ENCODE measurements at regions not wholly inside any gene's neighbourhood (a gene's known extent, or its start where the extent isn't known, plus 50 kb on each side); places are given as distances from the start of the nearest gene placed in this dataset.

DNA sequence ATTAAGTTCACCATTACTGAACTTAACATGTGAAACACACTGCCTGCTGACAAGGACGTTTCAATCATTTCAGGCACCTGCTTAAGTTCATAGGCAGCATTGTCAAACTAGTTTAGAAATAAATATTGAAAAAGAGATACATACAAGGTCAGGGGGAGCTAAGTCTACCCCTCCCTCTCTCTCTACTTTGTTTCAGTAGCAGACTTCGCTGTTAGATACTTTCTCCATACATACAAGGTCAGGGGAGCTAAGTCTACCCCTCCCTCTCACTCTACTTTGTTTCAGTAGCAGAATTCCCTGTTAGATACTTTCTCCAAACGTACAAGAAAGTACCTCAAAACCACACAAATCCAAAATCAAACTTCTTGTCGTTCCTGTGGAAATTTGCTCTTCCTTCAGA lies 387.4 kb upstream of the PDE4D start:
- TF ChIP-seq, protein P1, sequence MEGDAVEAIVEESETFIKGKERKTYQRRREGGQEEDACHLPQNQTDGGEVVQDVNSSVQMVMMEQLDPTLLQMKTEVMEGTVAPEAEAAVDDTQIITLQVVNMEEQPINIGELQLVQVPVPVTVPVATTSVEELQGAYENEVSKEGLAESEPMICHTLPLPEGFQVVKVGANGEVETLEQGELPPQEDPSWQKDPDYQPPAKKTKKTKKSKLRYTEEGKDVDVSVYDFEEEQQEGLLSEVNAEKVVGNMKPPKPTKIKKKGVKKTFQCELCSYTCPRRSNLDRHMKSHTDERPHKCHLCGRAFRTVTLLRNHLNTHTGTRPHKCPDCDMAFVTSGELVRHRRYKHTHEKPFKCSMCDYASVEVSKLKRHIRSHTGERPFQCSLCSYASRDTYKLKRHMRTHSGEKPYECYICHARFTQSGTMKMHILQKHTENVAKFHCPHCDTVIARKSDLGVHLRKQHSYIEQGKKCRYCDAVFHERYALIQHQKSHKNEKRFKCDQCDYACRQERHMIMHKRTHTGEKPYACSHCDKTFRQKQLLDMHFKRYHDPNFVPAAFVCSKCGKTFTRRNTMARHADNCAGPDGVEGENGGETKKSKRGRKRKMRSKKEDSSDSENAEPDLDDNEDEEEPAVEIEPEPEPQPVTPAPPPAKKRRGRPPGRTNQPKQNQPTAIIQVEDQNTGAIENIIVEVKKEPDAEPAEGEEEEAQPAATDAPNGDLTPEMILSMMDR (IDR thresholded peaks at IDR 0.05 in 8 of 11, conservative IDR thresholded peaks at IDR 0.05 in 3 of 11), result no peak
- TF ChIP-seq POLR2AphosphoS5 (IDR thresholded peaks at IDR 0.05), result no peak
- no peak for TF ChIP-seq POLR2A (IDR thresholded peaks at IDR 0.05)

All from spleen (tissue), 7 donors.